Body of pancreas (tissue), 4 donors: ENCODE measurements at regions not wholly inside any gene's neighbourhood (a gene's known extent, or its start where the extent isn't known, plus 50 kb on each side); places are given as distances from the start of the nearest gene placed in this dataset.

Experiments
- POLR2A ChIP-seq, 3 donors: fragments of 450-650 bp; IDR thresholded peaks; one replicate each; pipeline ENCODE4 v1.6.1; 2016; ENCODE audit warnings: antibody characterized with exemption in 3 of 3, mild to moderate bottlenecking in 2 of 3
- TF ChIP-seq, protein P1 (sequence below), 7 experiments: fragments of 450-650 bp in 4 of 7; fragments of 200-600 bp in 3 of 7; sonication (generic) in 3 of 7; IDR thresholded peaks; one replicate each; pipeline ENCODE4 v1.5.1; 2016 to 2019; ENCODE audit warnings: antibody characterized with exemption in 7 of 7

DNA sequence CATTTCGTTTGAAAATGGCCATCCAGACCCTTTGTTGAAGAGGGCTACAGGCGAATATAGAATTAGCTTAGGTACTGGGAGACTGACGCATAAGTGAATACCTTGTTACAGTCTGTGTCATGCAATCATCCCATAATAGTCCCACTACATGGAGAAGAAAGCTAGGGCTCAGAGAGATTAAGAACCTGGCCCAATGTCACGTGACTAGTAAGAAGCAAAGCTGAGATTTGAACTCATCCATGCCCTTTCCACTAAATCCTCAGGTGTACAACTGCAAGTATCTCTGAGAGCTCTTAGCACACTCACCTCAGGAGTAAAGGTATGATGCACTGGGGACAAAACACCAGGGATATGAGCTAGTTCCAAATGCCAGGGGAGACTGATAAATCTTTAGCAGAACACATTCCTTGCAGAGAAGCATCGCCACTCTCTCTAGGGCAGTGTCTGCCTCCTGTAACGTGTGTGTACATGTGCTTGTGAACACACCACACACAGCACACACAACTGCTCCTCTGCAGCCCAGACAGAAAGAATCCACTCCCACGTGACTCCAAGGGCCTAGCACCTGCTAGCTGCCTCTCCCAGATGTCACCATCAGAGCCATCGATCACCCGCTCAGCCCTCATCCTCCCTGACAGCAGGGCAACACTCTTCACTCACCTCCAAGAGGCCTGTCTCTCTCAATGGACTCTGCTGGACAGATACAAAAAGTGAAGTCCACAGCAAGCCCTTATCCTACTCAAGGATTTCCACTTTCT lies 402.8 kb downstream of the NXPE2 start:
- TF ChIP-seq, protein P1, sequence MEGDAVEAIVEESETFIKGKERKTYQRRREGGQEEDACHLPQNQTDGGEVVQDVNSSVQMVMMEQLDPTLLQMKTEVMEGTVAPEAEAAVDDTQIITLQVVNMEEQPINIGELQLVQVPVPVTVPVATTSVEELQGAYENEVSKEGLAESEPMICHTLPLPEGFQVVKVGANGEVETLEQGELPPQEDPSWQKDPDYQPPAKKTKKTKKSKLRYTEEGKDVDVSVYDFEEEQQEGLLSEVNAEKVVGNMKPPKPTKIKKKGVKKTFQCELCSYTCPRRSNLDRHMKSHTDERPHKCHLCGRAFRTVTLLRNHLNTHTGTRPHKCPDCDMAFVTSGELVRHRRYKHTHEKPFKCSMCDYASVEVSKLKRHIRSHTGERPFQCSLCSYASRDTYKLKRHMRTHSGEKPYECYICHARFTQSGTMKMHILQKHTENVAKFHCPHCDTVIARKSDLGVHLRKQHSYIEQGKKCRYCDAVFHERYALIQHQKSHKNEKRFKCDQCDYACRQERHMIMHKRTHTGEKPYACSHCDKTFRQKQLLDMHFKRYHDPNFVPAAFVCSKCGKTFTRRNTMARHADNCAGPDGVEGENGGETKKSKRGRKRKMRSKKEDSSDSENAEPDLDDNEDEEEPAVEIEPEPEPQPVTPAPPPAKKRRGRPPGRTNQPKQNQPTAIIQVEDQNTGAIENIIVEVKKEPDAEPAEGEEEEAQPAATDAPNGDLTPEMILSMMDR (IDR thresholded peaks at IDR 0.05): no peak
- no peak for TF ChIP-seq POLR2A (IDR thresholded peaks at IDR 0.05)
